ENCODE measurements at regions not wholly inside any gene's neighbourhood (a gene's known extent, or its start where the extent isn't known, plus 50 kb on each side); places are given as distances from the start of the nearest gene placed in this dataset.

DNA sequence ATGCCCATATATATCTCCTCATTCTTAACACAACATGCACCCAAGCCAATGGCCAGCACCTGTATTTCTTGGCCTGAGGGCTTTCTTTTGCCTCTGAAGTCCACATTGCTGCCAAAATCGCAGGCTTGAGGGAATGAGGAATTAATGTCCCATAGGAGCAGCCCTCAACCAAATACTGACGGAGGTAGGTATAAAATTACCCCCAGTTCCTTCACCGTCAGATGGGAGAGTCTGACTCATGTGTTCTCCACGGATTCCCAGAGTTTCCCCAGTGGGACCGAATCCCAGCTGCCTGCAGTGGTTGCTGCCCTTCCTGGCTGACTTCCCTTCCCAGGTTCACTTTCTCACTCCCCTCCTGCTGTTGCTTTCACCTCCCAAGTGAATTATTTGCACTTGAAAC is 602.2 kb upstream of the NOX3 start:
- DNase-seq (ENCODE audit: low read depth in 2 of 2): no peak

- no peak for DNase-seq (ENCODE audit: low read depth in 2 of 2)
Measured at GRCh38 chr6:156056085-156056484, 600.4 kb upstream of the NOX3 start.

DNA sequence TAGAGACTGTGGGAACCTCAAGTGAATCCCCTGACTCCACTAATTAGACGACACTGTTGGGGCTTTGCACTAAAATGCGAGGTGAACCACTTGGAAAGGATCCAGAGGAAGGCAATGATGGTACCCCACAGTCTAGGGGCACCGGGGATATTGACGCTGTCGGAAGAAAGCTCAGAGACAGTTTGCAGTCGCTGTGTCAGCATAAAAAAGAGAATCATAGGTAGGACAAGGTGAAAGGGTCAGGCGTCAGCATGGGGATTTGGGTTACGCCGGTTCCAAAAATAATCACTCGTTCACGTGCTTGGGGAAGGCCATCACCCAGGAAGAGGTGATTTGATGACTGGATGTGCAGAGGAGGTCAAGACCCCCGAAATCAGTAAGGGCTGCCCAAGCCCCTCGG is 598.0 kb upstream of the NOX3 start:
- no peak for DNase-seq (ENCODE audit: low read depth in 2 of 2)

DNA sequence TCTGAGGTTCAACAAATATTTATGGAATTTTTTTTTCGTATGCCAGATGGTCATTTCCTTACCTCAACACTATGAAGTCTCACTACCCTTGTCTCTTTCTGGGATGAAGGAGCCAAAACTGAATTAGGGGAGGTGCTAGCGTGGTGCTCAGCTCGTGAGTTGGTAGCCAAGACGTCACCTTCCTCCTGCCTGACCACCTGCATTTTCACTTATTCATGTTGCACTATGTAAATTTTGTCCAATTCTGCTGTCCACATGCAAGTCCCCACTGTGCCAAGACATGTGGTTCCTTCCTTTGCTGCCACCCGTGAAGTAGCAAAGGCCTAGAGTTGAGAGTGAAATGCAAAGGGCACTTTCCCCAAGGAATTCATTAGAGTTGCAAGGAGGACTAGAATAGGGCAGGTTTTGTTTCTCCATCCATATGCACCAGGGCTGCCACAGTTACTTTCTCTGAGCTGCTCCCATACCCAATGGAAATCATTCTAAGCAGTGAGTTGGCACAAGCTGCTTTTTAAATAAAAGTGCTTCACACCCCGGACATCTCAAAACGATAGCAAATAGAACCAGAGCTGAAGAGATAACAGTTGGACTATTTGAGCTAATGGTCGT is 591.3 kb upstream of the NOX3 start:
- no peak for DNase-seq (ENCODE audit: low read depth in 2 of 2)

DNA sequence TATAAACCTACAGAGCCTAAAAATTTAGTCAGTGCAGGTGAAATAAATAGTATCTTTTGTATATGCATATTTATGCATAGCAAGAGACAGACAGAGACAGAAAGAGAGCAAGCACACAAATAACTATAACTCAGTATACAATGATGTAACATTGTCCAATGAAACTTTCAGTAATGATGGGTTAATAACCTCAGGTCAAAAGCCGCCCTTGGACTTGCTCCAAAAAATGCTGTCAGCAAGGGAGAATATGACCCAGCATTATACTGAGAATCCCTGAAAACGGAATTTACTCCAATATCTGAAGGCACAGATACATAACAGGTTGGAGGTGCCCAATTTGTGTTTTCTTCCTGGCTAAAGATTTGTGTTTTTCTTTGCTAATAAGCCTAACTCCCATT is 590.6 kb upstream of the NOX3 start:
- DNase-seq (ENCODE audit: low read depth in 2 of 2): no peak

- DNase-seq (ENCODE audit: low read depth in 2 of 2): no peak
Measured at GRCh38 chr6:156045401-156046267, 590.0 kb upstream of the NOX3 start.

- no peak for DNase-seq (ENCODE audit: low read depth in 2 of 2)
Measured at GRCh38 chr6:156033598-156033997, 578.0 kb upstream of the NOX3 start.

GRCh38 chr6:156031516-156031915 is 575.9 kb upstream of the NOX3 start:
- DNase-seq (ENCODE audit: low read depth in 2 of 2): no peak

DNA sequence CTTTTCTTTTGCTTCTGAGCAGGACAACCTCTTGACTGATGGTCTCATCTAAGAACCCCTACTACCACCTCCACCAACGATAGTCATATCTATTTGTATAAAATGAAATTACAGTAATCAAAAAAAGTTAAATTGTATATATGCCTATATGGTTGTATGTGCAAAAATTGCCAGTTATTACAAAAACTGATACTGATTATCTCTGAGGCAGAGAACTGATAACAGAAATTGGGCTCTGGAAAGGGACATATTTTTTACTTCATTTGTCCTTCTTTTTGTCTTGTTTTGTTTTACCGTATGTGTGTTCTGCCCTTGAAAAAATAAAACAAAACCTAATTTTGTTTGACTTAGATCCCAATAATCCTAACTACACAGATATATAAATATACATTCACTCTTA is 574.4 kb upstream of the NOX3 start:
- no peak for DNase-seq (ENCODE audit: low read depth in 2 of 2)

DNA sequence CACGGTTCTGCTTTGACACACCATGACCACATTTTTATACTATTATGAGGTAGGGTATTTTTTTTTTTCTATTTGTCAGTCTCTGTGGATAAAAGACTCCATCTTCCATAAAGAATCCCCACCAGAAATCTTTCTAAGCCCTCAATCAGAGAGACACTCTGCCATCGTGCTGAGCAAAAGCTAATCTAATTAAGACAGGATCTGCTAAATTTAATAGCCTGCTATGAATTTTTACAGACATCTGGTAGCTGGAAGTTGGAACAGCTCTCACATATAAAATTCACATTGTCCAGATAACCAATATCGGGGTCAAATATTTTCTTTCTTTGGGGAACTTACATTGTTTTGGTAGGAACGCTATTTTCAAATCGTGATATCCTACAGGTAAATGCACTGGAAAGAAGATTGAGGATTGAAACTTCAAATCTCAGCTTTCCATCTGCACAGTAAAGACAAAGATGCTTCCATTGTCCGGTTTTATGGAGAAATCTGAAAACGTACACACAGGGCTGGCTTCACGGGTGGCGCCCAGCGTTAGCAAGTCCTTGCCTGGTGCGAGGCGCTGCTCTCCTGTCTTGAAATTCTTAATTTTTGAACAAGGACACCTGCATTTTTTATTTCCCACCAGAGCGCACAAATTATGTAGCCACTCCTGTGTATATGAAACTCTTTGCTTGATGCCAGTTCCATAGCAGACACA is 573.8 kb upstream of the NOX3 start:
- DNase-seq (ENCODE audit: low read depth in 2 of 2): no peak

GRCh38 chr6:156028335-156029131 is 572.9 kb upstream of the NOX3 start:
- DNase-seq (ENCODE audit: low read depth in 2 of 2): no peak

DNA sequence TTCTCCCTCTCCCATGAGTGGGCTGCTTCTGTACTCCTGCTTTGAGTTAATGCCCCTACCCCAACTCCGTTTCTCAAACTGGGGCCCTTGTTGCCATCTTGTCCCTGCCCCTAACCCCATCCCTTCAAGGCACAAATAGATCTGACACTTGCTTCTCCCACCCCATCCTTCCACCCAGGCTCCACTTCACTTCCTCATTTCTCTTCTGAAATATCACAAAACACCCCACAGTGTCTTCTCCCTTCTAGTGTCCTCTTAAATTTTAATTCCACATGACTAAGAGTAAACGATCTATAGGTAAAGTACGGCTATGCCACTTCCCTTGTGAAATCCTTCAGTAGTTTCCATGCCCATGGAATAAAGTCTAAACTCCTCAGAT is 571.6 kb upstream of the NOX3 start:
- no peak for DNase-seq (ENCODE audit: low read depth in 2 of 2)

DNA sequence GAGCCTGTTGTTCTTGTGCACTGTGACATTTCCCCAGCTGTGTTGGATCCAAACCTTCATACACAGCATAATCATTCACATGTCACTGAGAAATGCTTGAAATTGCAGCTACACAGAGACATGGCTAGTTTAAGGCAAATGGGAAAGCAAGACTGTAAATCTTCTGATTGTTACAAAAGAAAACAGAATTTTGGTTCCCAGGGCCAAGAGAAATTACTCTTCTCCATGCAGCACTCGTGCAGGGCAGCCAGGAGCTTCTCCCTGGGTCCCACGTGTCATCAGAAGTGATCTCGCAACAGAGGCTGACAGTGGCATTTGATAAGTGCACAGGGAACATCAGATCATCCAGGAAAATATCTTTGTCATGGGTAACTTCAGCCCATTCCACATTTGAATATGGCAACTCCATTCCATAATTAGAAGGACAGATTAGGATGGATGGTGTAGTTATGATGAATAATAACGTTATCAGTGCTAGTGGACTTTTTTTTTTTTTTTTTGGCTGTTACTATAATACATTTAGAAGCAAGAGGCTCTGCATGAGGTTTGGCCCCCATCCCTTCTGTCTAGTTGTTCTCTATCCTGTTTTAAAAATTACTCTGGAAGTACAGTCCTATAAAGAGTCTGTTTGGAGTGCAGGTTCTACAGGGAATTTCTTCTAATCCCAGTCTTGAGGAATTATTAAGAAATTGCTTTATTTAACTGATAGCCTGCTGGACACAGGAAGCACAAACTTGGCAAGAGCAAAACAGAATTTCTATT is 571.0 kb upstream of the NOX3 start:
- no peak for DNase-seq (ENCODE audit: low read depth in 2 of 2)

- DNase-seq (ENCODE audit: low read depth in 2 of 2): no peak
Measured at GRCh38 chr6:156024339-156024738, 568.7 kb upstream of the NOX3 start.

- no peak for DNase-seq (ENCODE audit: low read depth in 2 of 2)
Measured at GRCh38 chr6:156021746-156022396, 566.2 kb upstream of the NOX3 start.

GRCh38 chr6:156017838-156018237 is 562.2 kb upstream of the NOX3 start:
- no peak for DNase-seq (ENCODE audit: low read depth in 2 of 2)

DNA sequence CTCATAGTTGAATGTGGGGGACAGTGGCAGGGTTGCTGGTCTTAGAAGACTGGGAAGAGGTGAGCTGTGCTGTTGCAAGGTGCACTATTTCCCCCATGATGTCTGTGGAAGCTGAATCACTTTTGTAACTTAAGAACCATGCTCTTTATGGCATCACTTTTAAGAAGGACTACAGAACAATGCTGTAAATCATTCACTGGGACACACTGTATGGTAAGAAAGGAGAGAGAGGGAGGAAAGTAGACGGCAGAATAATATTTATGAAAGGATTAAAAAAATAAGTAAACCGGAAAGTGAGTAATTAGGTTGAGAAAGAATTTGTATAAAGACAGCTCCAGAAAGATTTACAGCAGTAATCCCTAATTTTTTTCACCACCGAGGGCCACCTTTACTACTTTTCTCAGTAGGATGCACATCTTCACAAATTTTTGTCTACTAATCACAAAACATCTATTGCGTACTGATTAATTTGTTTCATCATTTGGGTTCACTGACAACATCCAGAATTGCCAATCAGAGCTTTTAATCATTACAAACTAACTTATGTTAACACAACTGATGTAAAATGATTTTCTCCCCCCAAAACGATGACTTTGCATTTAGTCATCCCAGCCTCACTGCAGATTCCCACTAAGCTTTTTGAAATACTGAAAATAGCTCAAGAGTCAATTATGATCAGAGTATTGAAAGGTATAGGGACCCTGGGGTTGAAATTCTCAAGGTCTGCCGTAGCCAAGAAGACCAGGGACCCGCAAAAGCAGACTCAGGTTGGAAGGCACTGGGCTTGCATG is 560.7 kb upstream of the NOX3 start:
- DNase-seq (ENCODE audit: low read depth in 2 of 2): no peak

- no peak for DNase-seq (ENCODE audit: low read depth in 2 of 2)
Measured at GRCh38 chr6:156013155-156013554, 557.5 kb upstream of the NOX3 start.

DNA sequence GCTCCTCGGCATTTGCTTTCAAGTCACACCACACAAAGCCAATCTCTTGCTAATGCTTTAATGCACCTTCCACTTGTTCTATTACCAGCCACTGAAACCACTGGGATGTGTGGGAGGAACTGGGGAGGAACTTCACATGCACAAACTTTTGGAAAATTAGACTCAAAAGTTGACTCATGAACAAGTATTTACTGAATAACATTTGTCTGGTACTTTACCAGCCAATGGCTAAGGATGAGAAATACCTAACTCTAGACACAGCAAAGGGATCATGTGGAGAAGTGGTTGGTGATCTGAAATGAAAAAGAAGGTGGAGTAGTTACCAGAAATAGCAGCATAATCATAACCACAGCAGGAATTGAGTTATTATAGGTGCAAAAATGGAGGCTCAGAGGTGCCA is 554.0 kb upstream of the NOX3 start:
- no peak for DNase-seq (ENCODE audit: low read depth in 2 of 2)

DNA sequence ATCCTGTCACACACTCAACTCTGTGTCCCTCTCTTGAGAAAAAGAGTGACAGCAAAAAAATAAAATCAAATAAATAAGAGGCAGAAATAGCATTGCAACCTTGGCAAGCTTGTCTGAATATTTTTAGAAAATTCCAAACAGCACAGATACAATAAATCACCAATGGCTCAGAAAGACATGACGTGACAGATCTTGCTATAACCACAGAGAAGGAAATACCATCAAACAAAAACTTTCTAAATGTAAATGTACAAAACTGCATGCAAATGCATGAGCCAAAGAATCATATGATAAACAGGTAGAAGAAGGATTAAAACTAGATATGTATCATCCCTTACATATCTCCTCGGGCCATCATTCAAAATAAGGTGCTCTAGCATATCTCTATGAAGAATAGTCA is 549.2 kb upstream of the NOX3 start:
- no peak for DNase-seq (ENCODE audit: low read depth in 2 of 2)
